Suprapubic skin (tissue), 4 donors: ENCODE measurements at regions not wholly inside any gene's neighbourhood (a gene's known extent, or its start where the extent isn't known, plus 50 kb on each side); places are given as distances from the start of the nearest gene placed in this dataset.

Experiments used
- EP300 ChIP-seq: sonication (generic); formaldehyde crosslinking; IDR thresholded peaks from one replicate; pipeline ENCODE4 v1.6.1; 2017; ENCODE audit warnings: antibody characterized with exemption
- POLR2A ChIP-seq, 2 donors: fragments of 450-650 bp; IDR thresholded peaks; one replicate each; pipeline ENCODE4 v1.6.1; 2017; ENCODE audit warnings: antibody characterized with exemption in 2 of 2, mild to moderate bottlenecking in 2 of 2, moderate library complexity in 2 of 2
- POLR2AphosphoS5 ChIP-seq, 3 donors: sonication (generic); formaldehyde crosslinking; IDR thresholded peaks; one replicate each; pipeline ENCODE4 v1.6.1; 2017; ENCODE audit warnings: antibody characterized with exemption in 3 of 3
- TF ChIP-seq, protein P1 (sequence below), 2 donors: fragments of 200-600 bp in 1 of 2; fragments of 450-650 bp in 1 of 2; sonication (generic) in 1 of 2; IDR thresholded peaks; one replicate each; pipeline ENCODE4 v1.5.1; 2016 to 2019; ENCODE audit warnings: antibody characterized with exemption in 2 of 2, mild to moderate bottlenecking in 1 of 2, moderate library complexity in 1 of 2

DNA sequence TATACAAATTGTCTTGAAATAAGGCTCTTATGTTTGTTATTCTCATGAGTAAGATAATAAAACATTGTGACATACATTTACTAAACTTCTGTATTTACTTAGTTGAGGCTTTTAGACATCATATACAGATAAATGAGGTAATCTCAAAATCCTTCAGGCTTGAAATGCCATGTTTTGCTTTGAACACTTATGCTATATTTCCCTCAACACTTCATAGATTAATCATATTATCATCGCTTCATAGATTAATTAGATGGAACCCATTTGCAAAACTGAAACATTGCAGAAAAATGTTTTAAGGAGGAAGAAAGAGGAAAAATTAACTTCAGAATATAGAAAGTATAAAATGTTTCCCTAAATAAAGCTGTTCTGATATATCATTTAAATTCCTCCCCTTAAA is 165.0 kb upstream of the CNTNAP2 start:
- TF ChIP-seq, protein P1, sequence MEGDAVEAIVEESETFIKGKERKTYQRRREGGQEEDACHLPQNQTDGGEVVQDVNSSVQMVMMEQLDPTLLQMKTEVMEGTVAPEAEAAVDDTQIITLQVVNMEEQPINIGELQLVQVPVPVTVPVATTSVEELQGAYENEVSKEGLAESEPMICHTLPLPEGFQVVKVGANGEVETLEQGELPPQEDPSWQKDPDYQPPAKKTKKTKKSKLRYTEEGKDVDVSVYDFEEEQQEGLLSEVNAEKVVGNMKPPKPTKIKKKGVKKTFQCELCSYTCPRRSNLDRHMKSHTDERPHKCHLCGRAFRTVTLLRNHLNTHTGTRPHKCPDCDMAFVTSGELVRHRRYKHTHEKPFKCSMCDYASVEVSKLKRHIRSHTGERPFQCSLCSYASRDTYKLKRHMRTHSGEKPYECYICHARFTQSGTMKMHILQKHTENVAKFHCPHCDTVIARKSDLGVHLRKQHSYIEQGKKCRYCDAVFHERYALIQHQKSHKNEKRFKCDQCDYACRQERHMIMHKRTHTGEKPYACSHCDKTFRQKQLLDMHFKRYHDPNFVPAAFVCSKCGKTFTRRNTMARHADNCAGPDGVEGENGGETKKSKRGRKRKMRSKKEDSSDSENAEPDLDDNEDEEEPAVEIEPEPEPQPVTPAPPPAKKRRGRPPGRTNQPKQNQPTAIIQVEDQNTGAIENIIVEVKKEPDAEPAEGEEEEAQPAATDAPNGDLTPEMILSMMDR (IDR thresholded peaks at IDR 0.05): no peak
- no peak for TF ChIP-seq EP300
- no peak for TF ChIP-seq POLR2A (IDR thresholded peaks at IDR 0.05)
- TF ChIP-seq POLR2AphosphoS5 (IDR thresholded peaks at IDR 0.05): no peak
